IMR-90 (cell line): ENCODE measurements at regions not wholly inside any gene's neighbourhood (a gene's known extent, or its start where the extent isn't known, plus 50 kb on each side); places are given as distances from the start of the nearest gene placed in this dataset.

Experiments
- BHLHE40 ChIP-seq: fragments of 150-350 bp; IDR thresholded peaks from 2 replicates; pipeline ENCODE4 v1.6.1; 2016; ENCODE audit warnings: mild to moderate bottlenecking, low read depth, low read length
- FOS ChIP-seq: fragments of 150-350 bp; IDR thresholded peaks from 2 replicates; pipeline ENCODE4 v1.6.1; 2016; ENCODE audit warnings: low read depth, low read length
- POLR2A ChIP-seq: IDR thresholded peaks from 2 replicates; pipeline ENCODE4 v1.6.1; 2012; ENCODE audit warnings: mild to moderate bottlenecking, low read depth, low read length
- TF ChIP-seq, protein P1 (sequence below): conservative IDR thresholded peaks from 2 replicates; pipeline ENCODE4 v1.5.1; 2012; ENCODE audit warnings: mild to moderate bottlenecking, low read depth, low read length, improper control_type of control experiment
- TF ChIP-seq, protein P2 (sequence below): fragments of 150-350 bp; IDR thresholded peaks from 2 replicates; pipeline ENCODE4 v1.6.1; 2016; ENCODE audit warnings: low read depth, mild to moderate bottlenecking, low read length, moderate library complexity, borderline replicate concordance

DNA sequence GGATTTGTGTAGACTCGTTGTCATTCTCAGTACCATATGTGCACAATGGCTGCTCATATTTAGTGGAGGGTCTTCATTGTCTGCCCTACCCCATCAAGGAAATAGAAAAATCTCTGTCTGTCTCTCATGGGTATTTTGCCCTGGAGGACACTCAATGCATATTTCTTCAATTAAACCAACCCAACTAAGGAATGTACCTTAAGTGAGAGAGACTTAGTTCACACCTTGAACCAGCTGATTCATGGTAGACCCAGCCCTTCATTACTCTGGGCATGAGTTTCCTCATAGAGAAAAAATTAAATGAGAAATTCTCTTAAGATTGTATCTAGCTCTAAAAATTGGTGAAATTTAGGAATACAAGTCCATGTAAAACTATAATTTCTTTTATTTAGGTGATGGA lies 107.1 kb upstream of the PLEKHG7 start:
- TF ChIP-seq POLR2A (no peak), FOS (no peak), BHLHE40 (no peak)
- TF ChIP-seq, protein P1, sequence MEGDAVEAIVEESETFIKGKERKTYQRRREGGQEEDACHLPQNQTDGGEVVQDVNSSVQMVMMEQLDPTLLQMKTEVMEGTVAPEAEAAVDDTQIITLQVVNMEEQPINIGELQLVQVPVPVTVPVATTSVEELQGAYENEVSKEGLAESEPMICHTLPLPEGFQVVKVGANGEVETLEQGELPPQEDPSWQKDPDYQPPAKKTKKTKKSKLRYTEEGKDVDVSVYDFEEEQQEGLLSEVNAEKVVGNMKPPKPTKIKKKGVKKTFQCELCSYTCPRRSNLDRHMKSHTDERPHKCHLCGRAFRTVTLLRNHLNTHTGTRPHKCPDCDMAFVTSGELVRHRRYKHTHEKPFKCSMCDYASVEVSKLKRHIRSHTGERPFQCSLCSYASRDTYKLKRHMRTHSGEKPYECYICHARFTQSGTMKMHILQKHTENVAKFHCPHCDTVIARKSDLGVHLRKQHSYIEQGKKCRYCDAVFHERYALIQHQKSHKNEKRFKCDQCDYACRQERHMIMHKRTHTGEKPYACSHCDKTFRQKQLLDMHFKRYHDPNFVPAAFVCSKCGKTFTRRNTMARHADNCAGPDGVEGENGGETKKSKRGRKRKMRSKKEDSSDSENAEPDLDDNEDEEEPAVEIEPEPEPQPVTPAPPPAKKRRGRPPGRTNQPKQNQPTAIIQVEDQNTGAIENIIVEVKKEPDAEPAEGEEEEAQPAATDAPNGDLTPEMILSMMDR, result no peak
- TF ChIP-seq, protein P2, sequence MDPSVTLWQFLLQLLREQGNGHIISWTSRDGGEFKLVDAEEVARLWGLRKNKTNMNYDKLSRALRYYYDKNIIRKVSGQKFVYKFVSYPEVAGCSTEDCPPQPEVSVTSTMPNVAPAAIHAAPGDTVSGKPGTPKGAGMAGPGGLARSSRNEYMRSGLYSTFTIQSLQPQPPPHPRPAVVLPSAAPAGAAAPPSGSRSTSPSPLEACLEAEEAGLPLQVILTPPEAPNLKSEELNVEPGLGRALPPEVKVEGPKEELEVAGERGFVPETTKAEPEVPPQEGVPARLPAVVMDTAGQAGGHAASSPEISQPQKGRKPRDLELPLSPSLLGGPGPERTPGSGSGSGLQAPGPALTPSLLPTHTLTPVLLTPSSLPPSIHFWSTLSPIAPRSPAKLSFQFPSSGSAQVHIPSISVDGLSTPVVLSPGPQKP, result no peak
